GM12878 (cell line): ENCODE measurements at regions not wholly inside any gene's neighbourhood (a gene's known extent, or its start where the extent isn't known, plus 50 kb on each side); places are given as distances from the start of the nearest gene placed in this dataset.

Experiments
- ATAC-seq: fragments of 200-7000 bp; cut with Tn5 transposase; 3 replicates; pipeline ENCODE4 v1.9.1; 2020; ENCODE audit warnings: mild to moderate bottlenecking, moderate library complexity
- BruUV-seq: library from RNA; stranded (reverse); fragments of 400-500 nt; replicated peaks from 2 replicates; lab custom pipeline; 2021; lab: Mats Ljungman, UMichigan
- CTCF ChIA-PET: fragments of 300-600 bp; sonication (Branson Sonifier 250); formaldehyde crosslinking; extraction: SDS; loops from one replicate; lab custom pipeline; 2021; ENCODE audit warnings: inconsistent platforms; lab: Yijun Ruan, JAX
- POLR2A ChIA-PET: fragments of 350-600 bp; formaldehyde crosslinking; extraction: SDS; loops from one replicate; lab custom pipeline; 2021; ENCODE audit warnings: inconsistent platforms; lab: Charles Lee
- RAD21 ChIA-PET: fragments of 300-600 bp; sonication (Branson Sonifier 250); formaldehyde crosslinking; loops from one replicate; lab custom pipeline; 2023; ENCODE audit warnings: antibody characterized with exemption; ENCODE audit not compliant: unreplicated experiment; lab: Charles Lee
- SMC1A ChIA-PET: fragments of 300-600 bp; sonication (Branson Sonifier 250); formaldehyde crosslinking; loops from one replicate; lab custom pipeline; 2023; ENCODE audit not compliant: unreplicated experiment, uncharacterized antibody; lab: Charles Lee
- DNase-seq: peaks from one replicate; pipeline ENCODE4 v3.0.0-alpha.2; 2011; ENCODE audit warnings: low read depth, low spot score
- FAIRE-seq: peaks from 3 replicates; lab custom pipeline; 2011; peaks lifted over from hg19 to GRCh38; lab: Jason Lieb, UNC
- H2AFZ ChIP-seq: 2 replicates; pipeline ENCODE4 v1.6.0; 2011; ENCODE audit warnings: low read depth, low read length, control low read depth; ENCODE audit not compliant: control insufficient read depth
- H3K27ac ChIP-seq: 2 replicates; pipeline ENCODE4 v1.5.1; 2011; ENCODE audit warnings: control low read depth; ENCODE audit not compliant: control insufficient read depth, insufficient read depth
- H3K27me3 ChIP-seq, 2 experiments: replicated peaks in 1 of 2; 2 replicates each; pipeline versions ENCODE4 v1.6.0 to v1.6.1; 2011; ENCODE audit warnings: low read length in 1 of 2; ENCODE audit not compliant: control insufficient read depth in 2 of 2, insufficient read depth in 2 of 2
- H3K36me3 ChIP-seq, 2 experiments: 2 replicates each; pipeline ENCODE4 v1.5.1; 2011; ENCODE audit warnings: low read length in 1 of 2; ENCODE audit not compliant: control insufficient read depth in 2 of 2, insufficient read depth in 2 of 2
- H3K4me1 ChIP-seq: 2 replicates; pipeline ENCODE4 v1.6.1; 2011; ENCODE audit warnings: mild to moderate bottlenecking, low read length, moderate library complexity, mixed read lengths; ENCODE audit not compliant: control insufficient read depth, insufficient read depth
- H3K4me2 ChIP-seq: 2 replicates; pipeline ENCODE4 v1.6.0; 2011; ENCODE audit warnings: control low read depth; ENCODE audit not compliant: control insufficient read depth, insufficient read depth
- H3K4me3 ChIP-seq: fragments of 200-600 bp; sonication (generic); 2 replicates; pipeline ENCODE4 v1.5.1; 2016
- H3K79me2 ChIP-seq: 2 replicates; pipeline ENCODE4 v1.6.0; 2011; ENCODE audit warnings: low read length; ENCODE audit not compliant: control insufficient read depth, insufficient read depth
- H3K9ac ChIP-seq: 2 replicates; pipeline ENCODE4 v1.8.0; 2011; ENCODE audit warnings: low read length, control low read depth, mixed read lengths; ENCODE audit not compliant: control insufficient read depth, insufficient read depth
- H3K9me3 ChIP-seq: replicated peaks from 3 replicates; pipeline ENCODE4 v1.5.1; 2011; ENCODE audit warnings: mild to moderate bottlenecking, low read length; ENCODE audit not compliant: control insufficient read depth, insufficient read depth
- H4K20me1 ChIP-seq: 2 replicates; pipeline ENCODE4 v1.6.0; 2011; ENCODE audit not compliant: control insufficient read depth, insufficient read depth
- BCL3 ChIP-seq: IDR thresholded peaks from 2 replicates; pipeline ENCODE4 v1.6.1; 2011; ENCODE audit warnings: borderline replicate concordance, low read depth, mild to moderate bottlenecking, moderate library complexity, low read length; ENCODE audit not compliant: insufficient read depth, poor library complexity, severe bottlenecking
- CHD4 ChIP-seq: fragments of 200-600 bp; sonication (generic); IDR thresholded peaks from 2 replicates; pipeline ENCODE4 v1.6.1; 2016; ENCODE audit warnings: mild to moderate bottlenecking
- MEF2A ChIP-seq: IDR thresholded peaks from 2 replicates; pipeline ENCODE4 v1.6.1; 2011; ENCODE audit warnings: low read depth, mild to moderate bottlenecking, low read length, moderate library complexity; ENCODE audit not compliant: insufficient read depth
- MYB ChIP-seq: fragments of 150-350 bp; IDR thresholded peaks from 2 replicates; pipeline ENCODE4 v1.6.1; 2014; ENCODE audit warnings: mild to moderate bottlenecking, low read depth, low read length, borderline replicate concordance
- RAD21 ChIP-seq: IDR thresholded peaks from 2 replicates; pipeline ENCODE4 v1.6.1; 2011; ENCODE audit warnings: mild to moderate bottlenecking, low read depth, low read length, moderate library complexity; ENCODE audit not compliant: insufficient read depth
- RB1 ChIP-seq: fragments of 450-650 bp; formaldehyde crosslinking; IDR thresholded peaks from 2 replicates; pipeline ENCODE4 v1.6.1; 2017; ENCODE audit warnings: mild to moderate bottlenecking, borderline replicate concordance
- SMAD1 ChIP-seq: fragments of 450-650 bp; IDR thresholded peaks from 2 replicates; pipeline ENCODE4 v1.6.1; 2018; ENCODE audit warnings: mild to moderate bottlenecking, low read depth; ENCODE audit not compliant: partially characterized antibody
- TCF12 ChIP-seq: IDR thresholded peaks from 2 replicates; pipeline ENCODE4 v1.6.1; 2011; ENCODE audit warnings: low read depth, mild to moderate bottlenecking, low read length
- TCF7 ChIP-seq: IDR thresholded peaks from 2 replicates; pipeline ENCODE4 v1.6.1; 2014; ENCODE audit warnings: antibody characterized with exemption, borderline replicate concordance
- ZNF217 ChIP-seq: fragments of 450-650 bp; IDR thresholded peaks from 2 replicates; pipeline ENCODE4 v1.6.1; 2017; ENCODE audit warnings: antibody characterized with exemption, mild to moderate bottlenecking
- ZNF384 ChIP-seq: IDR thresholded peaks from 2 replicates; pipeline ENCODE4 v1.6.1; 2012; ENCODE audit warnings: low read depth, mild to moderate bottlenecking, low read length, improper control_type of control experiment, borderline replicate concordance
- WGBS: methylation state at CpG from one replicate; pipeline ENCODE4 v1.1.6; 2016; ENCODE audit warnings: low lambda C conversion rate; ENCODE audit not compliant: insufficient replicate concordance, insufficient coverage; ENCODE audit errors: missing lambda C conversion rate; 5-methylcytosine and 5-hydroxymethylcytosine counted together
- in situ Hi-C: fragments of 300-500 bp; cut with MboI; formaldehyde crosslinking; loops from 9 replicates; pipeline ENCODE4 v1.14.3; 2018; ENCODE audit warnings: mixed read lengths
- intact Hi-C: fragments of 100-400 bp; cut with micrococcal nuclease; formaldehyde crosslinking; loops from one replicate; pipeline ENCODE4 v1.14.2; 2022; ENCODE audit not compliant: unreplicated experiment
- TF ChIP-seq, protein P1 (sequence below): fragments of 450-650 bp; formaldehyde crosslinking; IDR thresholded peaks from 2 replicates; pipeline ENCODE4 v1.4.0; 2020; ENCODE audit warnings: mild to moderate bottlenecking, moderate library complexity
- TF ChIP-seq, protein P2 (sequence below): fragments of 450-650 bp; IDR thresholded peaks from 2 replicates; pipeline ENCODE4 v1.6.1; 2016; ENCODE audit warnings: mild to moderate bottlenecking

DNA sequence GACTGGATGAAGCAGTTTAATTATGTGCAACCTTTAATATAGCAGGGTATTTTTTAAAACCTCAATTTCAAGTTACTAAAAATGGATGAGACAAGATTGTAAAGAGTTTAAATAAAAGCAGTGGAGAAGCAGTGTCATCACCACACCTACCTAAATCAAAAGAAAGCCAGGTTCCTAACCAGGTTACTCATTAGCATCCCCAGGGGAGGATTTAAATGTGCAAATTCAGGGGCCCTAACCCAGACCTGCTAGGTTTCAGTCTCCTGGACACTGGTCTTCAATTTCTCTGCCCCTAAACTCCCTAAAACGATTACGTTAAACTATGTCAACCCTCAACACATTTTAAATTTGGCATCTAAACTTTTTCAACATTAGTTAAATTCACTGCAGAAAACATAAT is 116.9 kb upstream of the KLF3 start:
- Histone ChIP-seq H3K4me1 (no peaks in the 10 kb centered on the region), H3K27me3 (no peaks in the 10 kb centered on the region), H3K9ac (no peak overlapping the region), H3K4me2 (no peak overlapping the region), H3K36me3 (no peaks in the 10 kb centered on the region), H4K20me1 (no peaks in the 10 kb centered on the region), H3K79me2 (no peaks in the 10 kb centered on the region), H3K27ac (no peak overlapping the region)
- ChIA-PET SMC1A (no interaction called here), POLR2A (no interaction called here), RAD21 (no interaction called here), CTCF (no interaction called here)
- no peak for ATAC-seq
- WGBS = 48% methylated on average over 2 of the region's 2 CpGs
- BruUV-seq = no TSS peak
- intact Hi-C loops = no loop called here
- FAIRE-seq = no peak
- TF ChIP-seq BCL3 = no peak
- no peak for TF ChIP-seq MEF2A
- no peak for TF ChIP-seq TCF12
- no peak for TF ChIP-seq MYB
- no peak for TF ChIP-seq SMAD1
- TF ChIP-seq TCF7 = no peak
- TF ChIP-seq, all 136 proteins: peak for 0
- no peak for DNase-seq
- Histone ChIP-seq H3K9me3 (peaks cover 3% of the 10 kb centered on the region; the same call in 2 of the 3 replicates), H3K4me3 (no peak overlapping the region), H2AFZ (no peak overlapping the region)
- in situ Hi-C loops = no loop called here

DNA sequence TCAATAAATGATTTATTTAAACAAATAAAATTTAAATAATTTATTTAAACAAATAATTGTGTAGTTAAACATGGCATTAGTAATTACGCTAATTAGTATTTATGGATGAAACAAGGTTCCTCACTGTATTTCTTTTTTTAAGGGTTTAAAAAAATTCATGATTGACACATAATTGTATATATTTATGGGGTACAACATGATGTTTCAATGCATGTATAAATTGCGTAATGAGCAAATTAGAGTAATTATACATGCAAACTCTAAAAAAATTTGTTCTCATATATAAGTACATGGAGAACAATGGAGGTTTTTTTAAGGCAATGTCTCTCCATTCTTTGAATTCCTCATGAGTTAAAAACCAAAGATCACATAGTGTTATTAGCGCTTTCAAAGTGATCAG is 115.7 kb upstream of the KLF3 start:
- ChIA-PET RAD21 (no interaction called here), SMC1A (no interaction called here), POLR2A (no interaction called here), CTCF (no interaction called here)
- no peaks in the 10 kb centered on the region for H3K36me3 ChIP-seq
- no peaks in the 10 kb centered on the region for H3K79me2 ChIP-seq
- DNase-seq (no peak), ATAC-seq (no peak), FAIRE-seq (no peak)
- H4K20me1 ChIP-seq = no peaks in the 10 kb centered on the region
- intact Hi-C loops (no loop called here), in situ Hi-C loops (no loop called here)
- no peaks in the 10 kb centered on the region for H3K27me3 ChIP-seq
- H2AFZ ChIP-seq = no peak overlapping the region
- no peak overlapping the region for H3K4me2 ChIP-seq
- no peaks in the 10 kb centered on the region for H3K4me1 ChIP-seq
- no TSS peak for BruUV-seq
- 97% methylated on average over 3 of the region's 3 CpGs for WGBS
- no peak overlapping the region for H3K27ac ChIP-seq
- no peak overlapping the region for H3K4me3 ChIP-seq
- no peak overlapping the region for H3K9ac ChIP-seq
- peaks cover 3% of the 10 kb centered on the region; the same call in 2 of the 3 replicates for H3K9me3 ChIP-seq
- TF ChIP-seq, protein P1, sequence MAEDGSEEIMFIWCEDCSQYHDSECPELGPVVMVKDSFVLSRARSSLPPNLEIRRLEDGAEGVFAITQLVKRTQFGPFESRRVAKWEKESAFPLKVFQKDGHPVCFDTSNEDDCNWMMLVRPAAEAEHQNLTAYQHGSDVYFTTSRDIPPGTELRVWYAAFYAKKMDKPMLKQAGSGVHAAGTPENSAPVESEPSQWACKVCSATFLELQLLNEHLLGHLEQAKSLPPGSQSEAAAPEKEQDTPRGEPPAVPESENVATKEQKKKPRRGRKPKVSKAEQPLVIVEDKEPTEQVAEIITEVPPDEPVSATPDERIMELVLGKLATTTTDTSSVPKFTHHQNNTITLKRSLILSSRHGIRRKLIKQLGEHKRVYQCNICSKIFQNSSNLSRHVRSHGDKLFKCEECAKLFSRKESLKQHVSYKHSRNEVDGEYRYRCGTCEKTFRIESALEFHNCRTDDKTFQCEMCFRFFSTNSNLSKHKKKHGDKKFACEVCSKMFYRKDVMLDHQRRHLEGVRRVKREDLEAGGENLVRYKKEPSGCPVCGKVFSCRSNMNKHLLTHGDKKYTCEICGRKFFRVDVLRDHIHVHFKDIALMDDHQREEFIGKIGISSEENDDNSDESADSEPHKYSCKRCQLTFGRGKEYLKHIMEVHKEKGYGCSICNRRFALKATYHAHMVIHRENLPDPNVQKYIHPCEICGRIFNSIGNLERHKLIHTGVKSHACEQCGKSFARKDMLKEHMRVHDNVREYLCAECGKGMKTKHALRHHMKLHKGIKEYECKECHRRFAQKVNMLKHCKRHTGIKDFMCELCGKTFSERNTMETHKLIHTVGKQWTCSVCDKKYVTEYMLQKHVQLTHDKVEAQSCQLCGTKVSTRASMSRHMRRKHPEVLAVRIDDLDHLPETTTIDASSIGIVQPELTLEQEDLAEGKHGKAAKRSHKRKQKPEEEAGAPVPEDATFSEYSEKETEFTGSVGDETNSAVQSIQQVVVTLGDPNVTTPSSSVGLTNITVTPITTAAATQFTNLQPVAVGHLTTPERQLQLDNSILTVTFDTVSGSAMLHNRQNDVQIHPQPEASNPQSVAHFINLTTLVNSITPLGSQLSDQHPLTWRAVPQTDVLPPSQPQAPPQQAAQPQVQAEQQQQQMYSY (CRISPR knock-in tag) = no peak
- TF ChIP-seq CHD4 = no peak
- TF ChIP-seq ZNF217 = no peak
- TF ChIP-seq, protein P2, sequence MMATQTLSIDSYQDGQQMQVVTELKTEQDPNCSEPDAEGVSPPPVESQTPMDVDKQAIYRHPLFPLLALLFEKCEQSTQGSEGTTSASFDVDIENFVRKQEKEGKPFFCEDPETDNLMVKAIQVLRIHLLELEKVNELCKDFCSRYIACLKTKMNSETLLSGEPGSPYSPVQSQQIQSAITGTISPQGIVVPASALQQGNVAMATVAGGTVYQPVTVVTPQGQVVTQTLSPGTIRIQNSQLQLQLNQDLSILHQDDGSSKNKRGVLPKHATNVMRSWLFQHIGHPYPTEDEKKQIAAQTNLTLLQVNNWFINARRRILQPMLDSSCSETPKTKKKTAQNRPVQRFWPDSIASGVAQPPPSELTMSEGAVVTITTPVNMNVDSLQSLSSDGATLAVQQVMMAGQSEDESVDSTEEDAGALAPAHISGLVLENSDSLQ = no peak
- TF ChIP-seq RB1 = no peak
- TF ChIP-seq RAD21 = no peak
- TF ChIP-seq ZNF384 = no peak
